Upper lobe of right lung (tissue), 1 donor: ENCODE measurements at regions not wholly inside any gene's neighbourhood (a gene's known extent, or its start where the extent isn't known, plus 50 kb on each side); places are given as distances from the start of the nearest gene placed in this dataset.

Experiments
- ATAC-seq: fragments of 200-7000 bp; cut with Tn5 transposase; one replicate; pipeline ENCODE4 v1.9.1; 2020; ENCODE audit warnings: mild to moderate bottlenecking, moderate library complexity
- DNase-seq: peaks from one replicate; pipeline ENCODE4 v3.0.0-alpha.2; 2020
- H3K27ac ChIP-seq: fragments of 200-600 bp; one replicate; pipeline ENCODE4 v1.8.0; 2022
- H3K27me3 ChIP-seq: fragments of 200-600 bp; one replicate; pipeline ENCODE4 v1.8.0; 2022; ENCODE audit warnings: mild to moderate bottlenecking
- H3K36me3 ChIP-seq: fragments of 200-600 bp; one replicate; pipeline ENCODE4 v1.8.0; 2022
- H3K4me1 ChIP-seq: fragments of 200-600 bp; one replicate; pipeline ENCODE4 v1.8.0; 2022
- H3K4me3 ChIP-seq: fragments of 200-600 bp; one replicate; pipeline ENCODE4 v1.8.0; 2022; ENCODE audit warnings: mild to moderate bottlenecking
- H3K9me3 ChIP-seq: fragments of 200-600 bp; one replicate; pipeline ENCODE4 v1.8.0; 2022
- intact Hi-C: fragments of 100-400 bp; cut with DNase I; formaldehyde crosslinking; loops from one replicate; pipeline ENCODE4 v1.11.0; 2022
- TF ChIP-seq, protein P1 (sequence below): fragments of 200-600 bp; IDR thresholded peaks from one replicate; pipeline ENCODE4 v1.8.0; 2022; ENCODE audit warnings: antibody characterized with exemption
- donor health status: DM: no; HTN: yes; CAD: no; lungs with severe emphysema.

GRCh38 chr5:27700526-27700925 is 662.1 kb upstream of the CDH9 start:
- H3K36me3 ChIP-seq, result no peaks in the 10 kb centered on the region
- H3K4me3 ChIP-seq, result no peak overlapping the region
- TF ChIP-seq, protein P1, sequence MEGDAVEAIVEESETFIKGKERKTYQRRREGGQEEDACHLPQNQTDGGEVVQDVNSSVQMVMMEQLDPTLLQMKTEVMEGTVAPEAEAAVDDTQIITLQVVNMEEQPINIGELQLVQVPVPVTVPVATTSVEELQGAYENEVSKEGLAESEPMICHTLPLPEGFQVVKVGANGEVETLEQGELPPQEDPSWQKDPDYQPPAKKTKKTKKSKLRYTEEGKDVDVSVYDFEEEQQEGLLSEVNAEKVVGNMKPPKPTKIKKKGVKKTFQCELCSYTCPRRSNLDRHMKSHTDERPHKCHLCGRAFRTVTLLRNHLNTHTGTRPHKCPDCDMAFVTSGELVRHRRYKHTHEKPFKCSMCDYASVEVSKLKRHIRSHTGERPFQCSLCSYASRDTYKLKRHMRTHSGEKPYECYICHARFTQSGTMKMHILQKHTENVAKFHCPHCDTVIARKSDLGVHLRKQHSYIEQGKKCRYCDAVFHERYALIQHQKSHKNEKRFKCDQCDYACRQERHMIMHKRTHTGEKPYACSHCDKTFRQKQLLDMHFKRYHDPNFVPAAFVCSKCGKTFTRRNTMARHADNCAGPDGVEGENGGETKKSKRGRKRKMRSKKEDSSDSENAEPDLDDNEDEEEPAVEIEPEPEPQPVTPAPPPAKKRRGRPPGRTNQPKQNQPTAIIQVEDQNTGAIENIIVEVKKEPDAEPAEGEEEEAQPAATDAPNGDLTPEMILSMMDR, result no peak
- no peaks in the 10 kb centered on the region for H3K9me3 ChIP-seq
- intact Hi-C loops, result no loop called here
- DNase-seq, result no peak
- ATAC-seq, result no peak
- H3K27ac ChIP-seq, result no peak overlapping the region
- H3K4me1 ChIP-seq, result no peaks in the 10 kb centered on the region
- no peaks in the 10 kb centered on the region for H3K27me3 ChIP-seq

GRCh38 chr5:27682600-27682999 is 644.2 kb upstream of the CDH9 start:
- ATAC-seq (no peak), DNase-seq (no peak)
- no peaks in the 10 kb centered on the region for H3K27me3 ChIP-seq
- H3K36me3 ChIP-seq, result no peaks in the 10 kb centered on the region
- H3K27ac ChIP-seq, result no peak overlapping the region
- no peak overlapping the region for H3K4me3 ChIP-seq
- H3K4me1 ChIP-seq, result no peaks in the 10 kb centered on the region
- no peaks in the 10 kb centered on the region for H3K9me3 ChIP-seq
- intact Hi-C loops, result no loop called here
- TF ChIP-seq, protein P1, result no peak

DNA sequence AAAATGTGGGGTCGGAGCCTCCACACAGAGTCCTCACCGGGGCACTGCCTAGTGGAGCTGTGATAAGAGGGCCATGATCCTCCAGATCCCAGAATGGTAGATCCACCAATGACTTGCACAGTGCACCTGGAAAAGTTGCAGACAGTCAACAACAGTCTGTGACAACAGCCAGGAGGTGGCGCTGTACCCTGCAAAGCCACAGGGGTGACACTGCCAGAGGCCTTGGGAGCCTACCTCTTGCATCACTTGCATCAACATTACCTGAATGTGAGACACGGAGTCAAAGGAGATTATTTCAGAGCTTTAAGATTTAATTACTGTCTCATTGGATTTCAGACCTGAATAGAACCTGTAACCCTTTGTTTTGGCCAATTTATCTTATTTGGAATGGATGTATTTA is 614.1 kb upstream of the CDH9 start:
- H3K4me3 ChIP-seq, result no peak overlapping the region
- no peaks in the 10 kb centered on the region for H3K9me3 ChIP-seq
- no peak overlapping the region for H3K27ac ChIP-seq
- DNase-seq, result no peak
- no peaks in the 10 kb centered on the region for H3K27me3 ChIP-seq
- intact Hi-C loops, result no loop called here
- H3K4me1 ChIP-seq, result no peaks in the 10 kb centered on the region
- TF ChIP-seq, protein P1, result no peak
- no peaks in the 10 kb centered on the region for H3K36me3 ChIP-seq
- no peak for ATAC-seq

- DNase-seq, result no peak
- no peak overlapping the region for H3K4me3 ChIP-seq
Measured at GRCh38 chr5:27639005-27639612, 600.7 kb upstream of the CDH9 start.

GRCh38 chr5:27619982-27620381 is 581.6 kb upstream of the CDH9 start:
- DNase-seq (no peak), ATAC-seq (no peak)
- TF ChIP-seq, protein P1, result no peak
- Histone ChIP-seq H3K4me1 (no peaks in the 10 kb centered on the region), H3K36me3 (no peaks in the 10 kb centered on the region), H3K4me3 (no peak overlapping the region), H3K27ac (no peak overlapping the region), H3K27me3 (no peaks in the 10 kb centered on the region), H3K9me3 (no peaks in the 10 kb centered on the region)
- intact Hi-C loops, result no loop called here

More at GRCh38 chr5:27639005-27639612, 600.7 kb upstream of the CDH9 start:
- Histone ChIP-seq H3K4me1 (no peaks in the 10 kb centered on the region), H3K27ac (no peak overlapping the region), H3K27me3 (no peaks in the 10 kb centered on the region), H3K9me3 (no peaks in the 10 kb centered on the region), H3K36me3 (no peaks in the 10 kb centered on the region)
- intact Hi-C loops, result no loop called here
- ATAC-seq, result peak; percentile 27
- TF ChIP-seq, protein P1, result no peak

GRCh38 chr5:27612161-27612560 is 573.8 kb upstream of the CDH9 start:
- TF ChIP-seq, protein P1, result no peak
- no peak overlapping the region for H3K27ac ChIP-seq
- no peaks in the 10 kb centered on the region for H3K9me3 ChIP-seq
- H3K4me3 ChIP-seq, result no peak overlapping the region
- no peak for DNase-seq
- ATAC-seq, result no peak
- no peaks in the 10 kb centered on the region for H3K27me3 ChIP-seq
- no peaks in the 10 kb centered on the region for H3K36me3 ChIP-seq
- intact Hi-C loops, result no loop called here
- H3K4me1 ChIP-seq, result no peaks in the 10 kb centered on the region
